ENCODE measurements at regions not wholly inside any gene's neighbourhood (a gene's known extent, or its start where the extent isn't known, plus 50 kb on each side); places are given as distances from the start of the nearest gene placed in this dataset.

DNA sequence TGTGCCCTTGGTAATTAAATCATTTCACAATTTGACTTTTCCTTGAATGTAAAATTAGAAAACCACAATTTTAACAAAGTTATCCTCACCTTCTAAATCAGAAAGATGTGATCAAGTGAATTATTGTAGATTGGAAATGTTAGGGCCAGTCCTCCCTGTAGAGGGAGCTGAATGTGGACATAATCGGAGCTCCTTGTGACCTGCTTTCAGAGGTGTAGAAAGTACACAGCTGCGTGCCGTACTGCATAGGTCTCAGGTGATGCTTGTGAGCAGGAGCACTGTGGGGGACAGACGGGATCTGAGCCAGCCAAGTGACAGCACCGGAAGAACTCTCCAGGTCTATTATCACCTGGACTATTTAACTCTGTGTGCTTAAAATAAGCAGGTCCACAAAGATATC, 338.0 kb downstream of the AASDHPPT start:
- no peaks in the 10 kb centered on the region for H3K27me3 Mint-ChIP-seq (ENCODE audit: insufficient read depth)
- intact Hi-C loops (cut with micrococcal nuclease) = no loop called here
- H3K36me3 Mint-ChIP-seq (ENCODE audit: low read depth) = no peaks in the 10 kb centered on the region
- H3K27ac Mint-ChIP-seq = no peak overlapping the region
- no peak overlapping the region for H3K4me3 Mint-ChIP-seq
- no peaks in the 10 kb centered on the region for H3K4me1 Mint-ChIP-seq (ENCODE audit: low read depth)
- DNase-seq (ENCODE audit: low spot score) = no peak
- H3K9me3 Mint-ChIP-seq = no peaks in the 10 kb centered on the region

DNA sequence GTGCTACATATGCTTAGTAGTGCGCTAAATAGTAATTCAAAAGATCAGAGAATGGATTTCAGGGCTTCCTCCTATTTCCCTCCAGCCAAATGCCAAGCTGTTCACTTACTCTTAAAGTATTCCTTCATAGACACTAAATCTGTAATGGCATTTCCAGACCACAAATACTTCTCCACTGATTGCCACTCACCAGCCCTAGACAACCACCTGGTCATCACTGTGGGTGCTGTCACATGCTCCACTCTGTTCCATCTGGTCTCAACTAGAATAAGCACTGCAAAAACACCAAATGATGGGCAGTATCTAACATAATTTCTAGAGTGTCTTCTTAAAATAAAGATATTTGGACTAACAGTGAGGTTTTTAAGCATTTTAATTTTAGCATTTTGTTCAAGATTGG, 341.3 kb downstream of the AASDHPPT start:
- DNase-seq (ENCODE audit: low spot score) = no peak
- no peak overlapping the region for H3K27ac Mint-ChIP-seq
- intact Hi-C loops (cut with micrococcal nuclease) = no loop called here
- H3K27me3 Mint-ChIP-seq (ENCODE audit: insufficient read depth) = no peaks in the 10 kb centered on the region
- no peaks in the 10 kb centered on the region for H3K36me3 Mint-ChIP-seq (ENCODE audit: low read depth)
- H3K4me1 Mint-ChIP-seq (ENCODE audit: low read depth) = no peaks in the 10 kb centered on the region
- H3K9me3 Mint-ChIP-seq = no peaks in the 10 kb centered on the region
- H3K4me3 Mint-ChIP-seq = no peak overlapping the region

DNA sequence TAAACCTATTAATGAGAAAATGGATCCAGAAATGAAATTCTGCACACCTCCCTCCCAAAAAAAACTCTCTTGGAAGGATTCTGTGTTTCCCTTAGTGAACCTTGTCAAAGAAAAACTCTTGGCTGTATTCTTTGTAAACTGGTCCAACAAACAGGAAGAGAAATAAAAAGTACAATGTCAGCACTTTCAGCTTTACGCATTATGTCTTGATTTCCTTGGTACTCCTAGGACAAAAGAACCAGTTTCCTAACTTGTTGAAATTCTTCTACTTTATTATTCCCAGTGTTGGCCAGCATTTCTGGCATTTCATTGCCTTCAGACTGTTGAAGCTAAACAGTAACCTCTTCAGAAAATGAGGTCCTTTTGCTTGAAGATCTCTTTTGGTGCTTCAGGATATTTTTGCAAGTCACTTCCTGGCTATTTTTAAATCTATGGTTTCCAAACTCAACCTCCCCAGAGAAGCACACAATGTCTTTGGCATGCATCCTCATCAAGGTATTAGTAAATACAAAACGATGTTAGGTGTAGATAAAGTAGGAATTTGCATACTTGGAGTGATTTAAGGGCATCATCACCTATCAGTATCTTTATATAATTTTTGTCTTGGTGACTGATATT, 342.7 kb downstream of the AASDHPPT start:
- H3K4me1 Mint-ChIP-seq (ENCODE audit: low read depth) = no peaks in the 10 kb centered on the region
- no peaks in the 10 kb centered on the region for H3K36me3 Mint-ChIP-seq (ENCODE audit: low read depth)
- H3K27me3 Mint-ChIP-seq (ENCODE audit: insufficient read depth) = no peaks in the 10 kb centered on the region
- no peak for DNase-seq (ENCODE audit: low spot score)
- no peak overlapping the region for H3K4me3 Mint-ChIP-seq
- H3K27ac Mint-ChIP-seq = no peak overlapping the region
- intact Hi-C loops (cut with micrococcal nuclease) = loop anchor here (5.0 kb wide), 1 partner anchor 108 kb away; no protein-coding TSS in a partner anchor
- H3K9me3 Mint-ChIP-seq = no peaks in the 10 kb centered on the region

DNA sequence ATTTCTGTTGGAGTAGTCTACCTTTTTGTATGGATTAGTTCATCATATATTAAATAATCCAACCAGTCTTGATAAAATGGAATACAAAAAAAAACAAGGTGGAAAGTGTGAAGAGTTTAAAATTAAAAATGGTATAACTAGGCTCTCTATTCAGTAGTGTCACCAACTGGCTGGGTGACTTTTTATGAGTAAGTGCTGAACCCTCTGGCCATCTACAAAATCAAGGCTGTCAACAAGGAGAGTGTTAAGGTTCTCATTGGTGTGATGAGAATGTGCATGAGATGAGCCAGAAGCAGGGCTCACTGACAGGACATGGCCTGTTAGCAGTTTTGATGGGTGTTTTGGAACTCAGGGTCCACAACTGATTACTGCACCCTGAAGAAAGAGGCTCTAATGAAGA, 343.2 kb downstream of the AASDHPPT start:
- H3K27ac Mint-ChIP-seq = no peak overlapping the region
- H3K27me3 Mint-ChIP-seq (ENCODE audit: insufficient read depth) = no peaks in the 10 kb centered on the region
- no peaks in the 10 kb centered on the region for H3K36me3 Mint-ChIP-seq (ENCODE audit: low read depth)
- DNase-seq (ENCODE audit: low spot score) = no peak
- H3K4me1 Mint-ChIP-seq (ENCODE audit: low read depth) = no peaks in the 10 kb centered on the region
- intact Hi-C loops (cut with micrococcal nuclease) = loop anchor here (5.0 kb wide), 1 partner anchor 108 kb away; no protein-coding TSS in a partner anchor
- H3K9me3 Mint-ChIP-seq = no peaks in the 10 kb centered on the region
- no peak overlapping the region for H3K4me3 Mint-ChIP-seq

DNA sequence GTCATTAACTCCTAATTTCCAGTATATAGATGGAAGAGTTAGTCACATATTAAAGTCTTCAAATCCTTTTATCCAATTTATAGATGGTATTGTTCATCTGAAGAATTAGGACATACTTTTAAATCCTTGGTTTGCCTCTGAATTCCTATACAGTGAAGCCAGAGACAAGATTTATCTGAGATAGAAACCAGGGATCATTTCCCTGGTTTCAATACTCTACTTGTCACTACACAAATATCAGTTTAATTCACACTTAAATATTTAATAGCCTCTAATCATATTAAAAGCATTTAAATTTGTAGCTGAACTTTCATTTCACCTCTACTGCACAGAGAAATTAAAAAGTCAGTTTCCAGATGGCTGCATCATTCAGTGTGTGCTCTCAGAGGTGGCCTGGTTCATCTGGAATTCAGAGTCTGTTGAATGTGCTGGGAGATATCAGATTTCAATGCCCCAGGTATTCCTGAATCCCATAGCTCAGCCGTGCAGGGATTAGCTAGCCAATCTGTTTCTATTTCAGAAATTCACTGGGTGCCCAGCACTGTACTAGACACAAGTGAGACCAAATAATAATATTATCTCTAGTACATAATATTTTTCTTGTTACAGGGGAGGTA, 344.3 kb downstream of the AASDHPPT start:
- intact Hi-C loops (cut with micrococcal nuclease) = loop anchor here (5.0 kb wide), 1 partner anchor 109 kb away; no protein-coding TSS in a partner anchor
- no peak for DNase-seq (ENCODE audit: low spot score)
- Mint-ChIP-seq H3K9me3 (no peaks in the 10 kb centered on the region), H3K36me3 (ENCODE audit: low read depth) (no peaks in the 10 kb centered on the region), H3K27ac (no peak overlapping the region), H3K4me1 (ENCODE audit: low read depth) (no peaks in the 10 kb centered on the region), H3K27me3 (ENCODE audit: insufficient read depth) (no peaks in the 10 kb centered on the region), H3K4me3 (no peak overlapping the region)

DNA sequence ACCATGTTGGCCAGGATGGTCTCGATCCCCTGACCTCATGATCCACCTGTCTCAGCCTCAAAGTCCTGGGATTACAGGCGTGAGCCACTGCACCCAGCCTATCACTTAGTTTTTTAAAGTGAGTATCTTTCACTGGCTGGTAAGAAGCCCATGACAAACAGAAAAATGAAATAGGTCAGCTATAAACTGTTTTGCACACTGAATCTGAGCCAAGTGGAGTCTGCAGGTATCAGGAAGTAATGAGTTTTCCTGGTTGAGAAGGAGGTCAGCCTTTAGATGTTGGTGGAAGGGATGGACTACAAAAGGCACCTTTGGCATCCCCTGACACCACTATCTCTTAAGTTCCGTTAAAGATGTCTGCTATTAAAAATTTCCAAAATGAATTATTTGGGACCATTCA, 345.1 kb downstream of the AASDHPPT start:
- intact Hi-C loops (cut with micrococcal nuclease) = loop anchor here (5.0 kb wide), 1 partner anchor 110 kb away; no protein-coding TSS in a partner anchor
- no peak overlapping the region for H3K27ac Mint-ChIP-seq
- H3K4me1 Mint-ChIP-seq (ENCODE audit: low read depth) = no peaks in the 10 kb centered on the region
- H3K36me3 Mint-ChIP-seq (ENCODE audit: low read depth) = no peaks in the 10 kb centered on the region
- no peak for DNase-seq (ENCODE audit: low spot score)
- no peaks in the 10 kb centered on the region for H3K9me3 Mint-ChIP-seq
- no peaks in the 10 kb centered on the region for H3K27me3 Mint-ChIP-seq (ENCODE audit: insufficient read depth)
- no peak overlapping the region for H3K4me3 Mint-ChIP-seq

DNA sequence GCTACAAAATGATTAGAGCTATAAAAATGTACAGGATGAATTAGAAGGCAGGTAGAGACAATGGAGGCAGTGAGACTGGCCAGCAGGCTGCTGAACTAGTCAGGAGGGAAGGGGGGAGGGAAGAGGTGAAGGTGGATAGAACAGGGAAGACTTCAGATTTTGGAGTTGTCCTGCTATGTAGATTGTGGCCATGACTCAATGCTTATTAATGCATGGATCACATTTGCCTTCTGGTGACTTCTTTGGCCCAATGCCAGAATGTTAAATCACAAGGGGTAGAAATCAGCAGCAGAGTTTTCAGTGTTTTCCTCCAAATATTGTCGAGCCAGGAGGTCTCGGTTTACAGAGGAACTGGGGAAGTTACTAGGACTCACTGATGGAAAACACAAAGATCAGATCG, 346.6 kb downstream of the AASDHPPT start:
- no peak for DNase-seq (ENCODE audit: low spot score)
- Mint-ChIP-seq H3K36me3 (ENCODE audit: low read depth) (no peaks in the 10 kb centered on the region), H3K27me3 (ENCODE audit: insufficient read depth) (no peaks in the 10 kb centered on the region), H3K4me1 (ENCODE audit: low read depth) (no peaks in the 10 kb centered on the region), H3K9me3 (no peaks in the 10 kb centered on the region), H3K4me3 (no peak overlapping the region), H3K27ac (no peak overlapping the region)
- intact Hi-C loops (cut with micrococcal nuclease) = loop anchor here (5.0 kb wide), 1 partner anchor 112 kb away; no protein-coding TSS in a partner anchor

DNA sequence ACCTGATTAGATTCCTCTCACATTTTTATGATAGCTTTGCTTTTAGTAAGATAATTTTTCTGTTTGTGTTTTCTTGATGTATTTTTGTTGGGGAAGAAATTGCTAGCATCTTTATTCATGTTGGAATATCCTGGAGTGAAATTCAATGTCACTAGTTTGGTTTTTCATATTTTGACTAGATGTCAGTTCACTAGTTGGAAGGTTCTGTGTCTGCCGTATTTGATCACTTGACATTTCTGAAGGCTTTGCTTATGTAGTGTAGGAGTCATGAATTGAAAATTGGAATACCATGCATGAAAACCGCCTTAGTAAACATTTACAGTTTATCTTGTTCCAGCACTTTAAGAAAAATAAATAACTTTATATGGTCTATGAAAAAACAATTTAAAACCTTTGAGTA, 348.4 kb downstream of the AASDHPPT start:
- H3K27ac Mint-ChIP-seq = no peak overlapping the region
- intact Hi-C loops (cut with micrococcal nuclease) = no loop called here
- no peaks in the 10 kb centered on the region for H3K4me1 Mint-ChIP-seq (ENCODE audit: low read depth)
- no peak for DNase-seq (ENCODE audit: low spot score)
- H3K36me3 Mint-ChIP-seq (ENCODE audit: low read depth) = no peaks in the 10 kb centered on the region
- no peak overlapping the region for H3K4me3 Mint-ChIP-seq
- no peaks in the 10 kb centered on the region for H3K27me3 Mint-ChIP-seq (ENCODE audit: insufficient read depth)
- no peaks in the 10 kb centered on the region for H3K9me3 Mint-ChIP-seq

DNA sequence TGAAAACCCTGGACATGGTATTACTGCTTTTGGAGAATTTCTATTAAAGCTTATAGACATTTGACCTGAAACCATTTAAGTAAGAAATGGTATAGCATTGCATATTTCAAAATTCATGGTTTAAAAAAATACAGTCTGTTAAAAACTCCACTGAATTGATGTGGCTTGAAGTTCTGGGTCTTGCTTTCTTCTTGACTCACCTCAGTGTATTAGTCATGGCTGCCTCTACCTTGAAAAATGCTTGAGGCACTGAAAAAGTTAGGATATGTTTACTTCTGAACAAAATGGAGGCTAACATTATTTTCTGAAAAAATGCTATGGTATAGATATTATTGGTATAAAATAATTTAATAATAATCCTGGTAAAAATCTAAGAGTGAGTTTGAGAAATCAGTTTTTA, 349.2 kb downstream of the AASDHPPT start:
- Mint-ChIP-seq H3K27me3 (ENCODE audit: insufficient read depth) (no peaks in the 10 kb centered on the region), H3K36me3 (ENCODE audit: low read depth) (no peaks in the 10 kb centered on the region), H3K9me3 (no peaks in the 10 kb centered on the region), H3K4me1 (ENCODE audit: low read depth) (no peaks in the 10 kb centered on the region), H3K4me3 (no peak overlapping the region), H3K27ac (no peak overlapping the region)
- intact Hi-C loops (cut with micrococcal nuclease) = no loop called here
- DNase-seq (ENCODE audit: low spot score) = no peak

DNA sequence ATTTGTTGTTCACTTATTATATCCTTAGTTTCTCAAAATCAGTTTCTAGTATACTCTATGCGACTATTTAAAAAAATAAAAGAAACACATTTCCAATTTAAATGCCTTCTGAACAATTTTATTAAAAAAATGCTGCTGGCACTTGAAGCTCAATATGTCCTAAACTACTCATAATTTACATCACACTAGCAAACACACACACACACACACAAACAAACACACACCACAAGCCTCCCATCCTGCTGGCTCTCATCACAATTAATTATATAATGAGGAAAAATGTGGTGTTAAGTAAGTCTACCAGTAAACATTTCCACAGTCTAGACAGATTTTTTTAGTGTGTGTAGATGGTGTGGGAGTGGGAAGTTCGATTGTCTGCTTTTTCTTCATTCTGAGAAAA, 350.3 kb downstream of the AASDHPPT start:
- H3K4me3 Mint-ChIP-seq = no peak overlapping the region
- H3K27ac Mint-ChIP-seq = no peak overlapping the region
- no peaks in the 10 kb centered on the region for H3K4me1 Mint-ChIP-seq (ENCODE audit: low read depth)
- no peak for DNase-seq (ENCODE audit: low spot score)
- intact Hi-C loops (cut with micrococcal nuclease) = no loop called here
- no peaks in the 10 kb centered on the region for H3K9me3 Mint-ChIP-seq
- H3K36me3 Mint-ChIP-seq (ENCODE audit: low read depth) = no peaks in the 10 kb centered on the region
- H3K27me3 Mint-ChIP-seq (ENCODE audit: insufficient read depth) = no peaks in the 10 kb centered on the region

DNA sequence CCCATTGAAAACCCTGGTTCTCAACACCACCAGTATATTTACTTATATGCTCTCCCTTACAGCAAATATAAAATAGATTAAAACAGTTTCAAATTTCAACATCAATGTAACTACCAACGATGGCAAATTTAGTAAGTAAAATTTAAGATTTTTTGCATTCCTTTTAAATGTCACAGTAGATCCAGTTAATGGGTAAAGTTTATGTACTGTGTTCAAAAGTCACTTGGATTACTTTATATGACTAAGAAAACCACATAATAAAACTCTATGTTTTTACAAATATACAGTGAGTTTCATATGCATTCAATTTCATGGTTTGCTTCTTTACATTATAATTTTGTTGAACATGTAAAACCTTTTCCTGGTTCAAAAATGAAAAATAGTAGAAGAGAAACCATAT, 364.6 kb downstream of the AASDHPPT start:
- Mint-ChIP-seq H3K27ac (no peak overlapping the region), H3K4me3 (no peak overlapping the region), H3K9me3 (no peaks in the 10 kb centered on the region), H3K4me1 (ENCODE audit: low read depth) (no peaks in the 10 kb centered on the region), H3K36me3 (ENCODE audit: low read depth) (no peaks in the 10 kb centered on the region), H3K27me3 (ENCODE audit: insufficient read depth) (no peaks in the 10 kb centered on the region)
- no peak for DNase-seq (ENCODE audit: low spot score)
- intact Hi-C loops (cut with micrococcal nuclease) = no loop called here

DNA sequence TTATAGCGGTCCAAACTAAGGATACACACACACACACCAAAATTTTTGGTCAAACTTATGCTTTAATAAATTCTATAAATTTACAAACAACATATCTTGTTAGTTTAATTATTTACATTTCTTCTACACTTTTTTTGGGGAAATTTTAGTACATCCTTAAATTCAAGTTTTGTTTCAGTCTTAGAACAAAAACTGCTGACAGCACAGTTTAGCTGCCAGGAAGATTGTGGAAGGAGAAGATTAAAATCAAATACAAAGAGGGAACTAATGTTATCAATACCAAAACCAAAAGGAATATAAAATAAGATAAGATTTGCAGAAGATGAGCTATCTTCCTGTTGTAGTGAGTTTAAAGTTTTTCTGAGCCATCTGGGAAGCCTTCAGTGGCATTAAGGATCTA, 368.8 kb downstream of the AASDHPPT start:
- H3K9me3 Mint-ChIP-seq = peaks cover 2% of the 10 kb centered on the region
- no peak overlapping the region for H3K4me3 Mint-ChIP-seq
- DNase-seq (ENCODE audit: low spot score) = no peak
- no peaks in the 10 kb centered on the region for H3K4me1 Mint-ChIP-seq (ENCODE audit: low read depth)
- no peaks in the 10 kb centered on the region for H3K27me3 Mint-ChIP-seq (ENCODE audit: insufficient read depth)
- no peak overlapping the region for H3K27ac Mint-ChIP-seq
- intact Hi-C loops (cut with micrococcal nuclease) = no loop called here
- no peaks in the 10 kb centered on the region for H3K36me3 Mint-ChIP-seq (ENCODE audit: low read depth)

DNA sequence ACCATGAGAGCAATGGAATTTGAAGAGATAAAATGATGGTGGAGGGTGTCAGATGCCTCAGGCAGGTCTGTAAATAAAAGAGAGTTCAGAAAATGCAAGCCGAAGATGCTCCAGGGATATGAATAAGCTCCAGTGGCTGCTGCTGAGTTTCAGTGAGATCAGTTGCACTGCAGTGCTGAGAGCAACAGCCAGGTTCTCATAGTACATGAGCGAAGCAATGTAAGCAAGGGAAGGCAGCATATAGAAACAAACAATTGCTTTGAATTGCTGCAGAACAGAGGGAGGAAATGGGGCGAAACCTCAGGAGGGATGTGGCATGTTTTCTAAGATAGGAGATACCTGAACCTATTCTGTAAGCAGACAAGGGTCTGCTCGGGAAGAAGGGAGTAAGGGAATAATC, 369.5 kb downstream of the AASDHPPT start:
- Mint-ChIP-seq H3K9me3 (peaks cover 3% of the 10 kb centered on the region), H3K27ac (no peak overlapping the region), H3K36me3 (ENCODE audit: low read depth) (no peaks in the 10 kb centered on the region), H3K27me3 (ENCODE audit: insufficient read depth) (no peaks in the 10 kb centered on the region), H3K4me3 (no peak overlapping the region), H3K4me1 (ENCODE audit: low read depth) (no peaks in the 10 kb centered on the region)
- no peak for DNase-seq (ENCODE audit: low spot score)
- intact Hi-C loops (cut with micrococcal nuclease) = no loop called here

Measured in activated T-helper 1 cell treated with anti-CD3 and anti-CD28 coated beads, Interleukin-12 subunit alpha, Interleukin-12 subunit beta, Interleukin-2, Interleukin-4 antibody, amounts not matched to agents 30 ng/mL and 10 ng/mL and 1 ng/mL, durations not matched to agents 14 hours and 24 hours and 36 hours (primary cell).